Osteoblast (primary cell): ENCODE measurements at regions not wholly inside any gene's neighbourhood (a gene's known extent, or its start where the extent isn't known, plus 50 kb on each side); places are given as distances from the start of the nearest gene placed in this dataset.

ENCODE experiments used
- DNase-seq: peaks from one replicate; pipeline ENCODE4 v3.0.0; 2011; ENCODE audit warnings: low spot score, mixed read lengths; ENCODE audit not compliant: insufficient read length; ENCODE audit errors: missing footprints
- H2AFZ ChIP-seq: 2 replicates; pipeline ENCODE4 v1.6.0; 2011; ENCODE audit warnings: mild to moderate bottlenecking, low read length
- H3K27ac ChIP-seq: 2 replicates; pipeline ENCODE4 v1.5.1; 2011; ENCODE audit warnings: mild to moderate bottlenecking, low read depth, low read length, moderate library complexity
- H3K27me3 ChIP-seq: 2 replicates; pipeline ENCODE4 v1.6.0; 2012; ENCODE audit warnings: mild to moderate bottlenecking, control low read depth, inconsistent platforms, low read length, moderate library complexity; ENCODE audit not compliant: insufficient read depth
- H3K36me3 ChIP-seq: 2 replicates; pipeline ENCODE4 v1.5.1; 2011; ENCODE audit warnings: mild to moderate bottlenecking, low read length, control low read depth, moderate library complexity; ENCODE audit not compliant: insufficient read depth
- H3K4me1 ChIP-seq: 2 replicates; pipeline ENCODE4 v1.5.1; 2011; ENCODE audit warnings: mild to moderate bottlenecking, low read length, control low read depth, moderate library complexity; ENCODE audit not compliant: insufficient read depth
- H3K4me2 ChIP-seq: 2 replicates; pipeline ENCODE4 v1.6.0; 2011; ENCODE audit warnings: mild to moderate bottlenecking, low read length; ENCODE audit not compliant: insufficient read depth
- H3K4me3 ChIP-seq: fragments of 200-600 bp; sonication (generic); 3 replicates; pipeline ENCODE4 v1.5.1; 2012; ENCODE audit warnings: mild to moderate bottlenecking, low read length, inconsistent platforms; ENCODE audit not compliant: insufficient read depth
- H3K79me2 ChIP-seq: 2 replicates; pipeline ENCODE4 v1.6.0; 2012; ENCODE audit warnings: mild to moderate bottlenecking, low read length, control low read depth, inconsistent platforms; ENCODE audit not compliant: insufficient read depth
- H3K9me3 ChIP-seq: 2 replicates; pipeline ENCODE4 v1.5.1; 2011; ENCODE audit warnings: low read depth, low read length, control low read depth
- H4K20me1 ChIP-seq: 2 replicates; pipeline ENCODE4 v1.6.0; 2012; ENCODE audit warnings: mild to moderate bottlenecking, low read length, control low read depth; ENCODE audit not compliant: insufficient read depth
- TF ChIP-seq, protein P1 (sequence below): IDR thresholded peaks from 2 replicates; pipeline ENCODE4 v1.5.1; 2011; ENCODE audit warnings: mild to moderate bottlenecking, low read depth, low read length, moderate library complexity; ENCODE audit errors: extremely low read depth

DNA sequence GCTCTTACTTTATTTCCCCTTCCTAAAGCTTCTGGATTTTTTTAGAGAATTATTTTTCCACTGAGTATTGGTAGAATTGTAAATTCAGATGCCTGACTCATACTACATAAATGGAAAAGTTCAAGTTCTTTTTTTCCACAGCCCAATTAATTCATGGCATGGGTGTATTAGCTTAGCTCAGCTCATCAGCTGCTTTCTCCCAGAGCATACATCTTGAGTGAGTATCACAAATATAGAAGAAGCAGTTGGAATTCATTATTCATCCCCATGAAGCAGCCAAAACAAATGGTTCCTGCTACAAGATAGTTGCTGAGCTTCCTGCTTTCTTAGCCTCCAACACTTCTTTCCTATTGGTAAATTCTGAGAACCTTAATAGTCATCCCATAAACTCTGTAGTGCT is 105.1 kb downstream of the C12orf50 start:
- H3K36me3 ChIP-seq, result no peaks in the 10 kb centered on the region
- no peaks in the 10 kb centered on the region for H3K27me3 ChIP-seq
- no peaks in the 10 kb centered on the region for H3K79me2 ChIP-seq
- TF ChIP-seq, protein P1, sequence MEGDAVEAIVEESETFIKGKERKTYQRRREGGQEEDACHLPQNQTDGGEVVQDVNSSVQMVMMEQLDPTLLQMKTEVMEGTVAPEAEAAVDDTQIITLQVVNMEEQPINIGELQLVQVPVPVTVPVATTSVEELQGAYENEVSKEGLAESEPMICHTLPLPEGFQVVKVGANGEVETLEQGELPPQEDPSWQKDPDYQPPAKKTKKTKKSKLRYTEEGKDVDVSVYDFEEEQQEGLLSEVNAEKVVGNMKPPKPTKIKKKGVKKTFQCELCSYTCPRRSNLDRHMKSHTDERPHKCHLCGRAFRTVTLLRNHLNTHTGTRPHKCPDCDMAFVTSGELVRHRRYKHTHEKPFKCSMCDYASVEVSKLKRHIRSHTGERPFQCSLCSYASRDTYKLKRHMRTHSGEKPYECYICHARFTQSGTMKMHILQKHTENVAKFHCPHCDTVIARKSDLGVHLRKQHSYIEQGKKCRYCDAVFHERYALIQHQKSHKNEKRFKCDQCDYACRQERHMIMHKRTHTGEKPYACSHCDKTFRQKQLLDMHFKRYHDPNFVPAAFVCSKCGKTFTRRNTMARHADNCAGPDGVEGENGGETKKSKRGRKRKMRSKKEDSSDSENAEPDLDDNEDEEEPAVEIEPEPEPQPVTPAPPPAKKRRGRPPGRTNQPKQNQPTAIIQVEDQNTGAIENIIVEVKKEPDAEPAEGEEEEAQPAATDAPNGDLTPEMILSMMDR, result no peak
- no peaks in the 10 kb centered on the region for H3K9me3 ChIP-seq
- no peaks in the 10 kb centered on the region for H4K20me1 ChIP-seq
- no peak overlapping the region for H3K4me2 ChIP-seq
- DNase-seq, result no peak
- no peak overlapping the region for H3K27ac ChIP-seq
- no peak overlapping the region for H3K4me3 ChIP-seq
- H3K4me1 ChIP-seq, result no peaks in the 10 kb centered on the region
- no peak overlapping the region for H2AFZ ChIP-seq

DNA sequence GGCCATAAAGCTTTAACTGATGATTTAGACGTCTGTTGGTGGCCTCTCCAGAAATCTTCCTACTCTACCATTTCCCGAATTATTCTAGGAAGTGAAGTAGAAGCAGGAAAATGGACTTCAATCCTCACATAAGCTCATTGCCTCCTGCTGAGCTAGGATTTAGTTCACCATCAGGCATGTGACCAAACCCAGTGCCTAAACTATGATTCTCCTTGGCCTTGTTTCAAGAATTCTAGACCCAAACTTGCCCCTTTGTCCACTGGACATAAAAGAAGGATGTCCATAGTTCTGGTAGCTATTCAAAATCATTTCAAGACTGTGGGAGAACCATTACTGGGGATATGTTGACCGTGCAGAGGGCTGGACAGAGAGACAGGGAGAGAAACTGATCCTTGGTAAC is 105.8 kb downstream of the C12orf50 start:
- Histone ChIP-seq H3K36me3 (no peaks in the 10 kb centered on the region), H3K27ac (no peak overlapping the region), H3K9me3 (no peaks in the 10 kb centered on the region), H3K27me3 (no peaks in the 10 kb centered on the region), H3K4me2 (no peak overlapping the region), H3K4me1 (no peaks in the 10 kb centered on the region), H2AFZ (no peak overlapping the region), H4K20me1 (no peaks in the 10 kb centered on the region), H3K4me3 (no peak overlapping the region), H3K79me2 (no peaks in the 10 kb centered on the region)
- TF ChIP-seq, protein P1, result no peak
- no peak for DNase-seq

DNA sequence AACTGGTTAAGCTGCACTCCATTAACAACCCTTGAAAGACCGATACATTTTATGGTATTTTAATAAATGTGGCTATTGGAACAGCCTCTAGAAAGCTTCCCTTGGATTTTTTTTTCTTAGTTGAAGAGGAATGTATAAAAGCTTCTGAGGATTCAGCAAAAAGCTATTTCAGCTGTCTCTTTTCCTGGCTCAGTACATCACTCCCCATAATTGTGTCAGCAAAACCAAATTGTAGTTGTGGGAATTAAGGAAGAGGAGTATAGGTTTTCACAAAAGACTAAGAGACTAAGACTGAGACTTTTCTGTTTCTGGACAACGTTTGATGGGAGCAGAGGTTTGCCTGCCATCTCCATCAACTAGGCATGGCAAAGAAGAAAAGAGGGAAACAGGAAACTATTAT is 106.5 kb downstream of the C12orf50 start:
- Histone ChIP-seq H3K27ac (no peak overlapping the region), H3K4me2 (no peak overlapping the region), H3K36me3 (no peaks in the 10 kb centered on the region), H4K20me1 (no peaks in the 10 kb centered on the region), H3K4me3 (no peak overlapping the region), H2AFZ (no peak overlapping the region), H3K27me3 (no peaks in the 10 kb centered on the region), H3K4me1 (no peaks in the 10 kb centered on the region), H3K79me2 (no peaks in the 10 kb centered on the region), H3K9me3 (no peaks in the 10 kb centered on the region)
- DNase-seq, result no peak
- TF ChIP-seq, protein P1, result no peak

DNA sequence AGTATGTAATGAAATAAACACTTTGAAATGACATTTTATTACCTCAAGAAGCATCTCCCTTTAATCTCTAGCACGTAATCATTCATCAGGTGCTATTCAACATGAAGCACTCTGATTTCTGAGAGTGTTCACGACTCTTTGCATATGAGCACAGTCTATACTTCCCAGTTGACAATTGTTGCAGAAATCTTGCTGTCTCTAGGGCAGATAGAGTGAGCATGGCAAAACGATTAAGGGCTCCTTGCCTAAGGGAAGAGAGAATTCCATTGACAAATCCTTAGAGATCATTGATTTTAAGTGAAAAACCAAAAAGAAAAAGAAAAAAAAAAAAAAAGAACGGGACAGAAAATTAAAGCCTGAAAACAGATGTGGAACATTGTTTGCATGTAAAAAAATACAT is 107.6 kb downstream of the C12orf50 start:
- Histone ChIP-seq H3K27ac (no peak overlapping the region), H4K20me1 (no peaks in the 10 kb centered on the region), H3K4me2 (no peak overlapping the region), H3K4me3 (no peak overlapping the region), H3K4me1 (no peaks in the 10 kb centered on the region), H3K27me3 (no peaks in the 10 kb centered on the region), H2AFZ (no peak overlapping the region), H3K9me3 (no peaks in the 10 kb centered on the region), H3K79me2 (no peaks in the 10 kb centered on the region), H3K36me3 (no peaks in the 10 kb centered on the region)
- DNase-seq, result no peak
- TF ChIP-seq, protein P1, result no peak
